SK-N-SH treated with all-trans-retinoic acid at 6 μM for 48 hours (cell line): ENCODE measurements at regions not wholly inside any gene's neighbourhood (a gene's known extent, or its start where the extent isn't known, plus 50 kb on each side); places are given as distances from the start of the nearest gene placed in this dataset.

ENCODE experiments used
- ATAC-seq: fragments of 200-7000 bp; cut with Tn5 transposase; 3 replicates; pipeline ENCODE4 v1.9.1; 2020; ENCODE audit warnings: mild to moderate bottlenecking, moderate library complexity
- ARNTL ChIP-seq: fragments of 450-650 bp; formaldehyde crosslinking; IDR thresholded peaks from 2 replicates; pipeline ENCODE4 v1.5.0; 2020; ENCODE audit warnings: low read depth, mild to moderate bottlenecking, moderate library complexity, borderline replicate concordance
- BACH2 ChIP-seq: fragments of 250-450 bp; sonication (Bioruptor Pico); IDR thresholded peaks from 2 replicates; pipeline ENCODE4 v1.9.0; 2021; ENCODE audit warnings: mild to moderate bottlenecking, borderline replicate concordance
- CREB5 ChIP-seq: fragments of 250-450 bp; sonication (Bioruptor Pico); IDR thresholded peaks from 2 replicates; pipeline ENCODE4 v1.5.1; 2020; ENCODE audit warnings: low read depth, mild to moderate bottlenecking, moderate library complexity
- CSDC2 ChIP-seq: fragments of 250-450 bp; sonication (Bioruptor Pico); IDR thresholded peaks from 2 replicates; pipeline ENCODE4 v1.5.0; 2020; ENCODE audit warnings: mild to moderate bottlenecking, moderate library complexity
- CSRNP3 ChIP-seq: fragments of 250-450 bp; sonication (Bioruptor Pico); IDR thresholded peaks from 2 replicates; pipeline ENCODE4 v1.5.1; 2021; ENCODE audit warnings: mild to moderate bottlenecking, moderate library complexity
- ESRRG ChIP-seq: fragments of 250-450 bp; sonication (Bioruptor Pico); IDR thresholded peaks from 2 replicates; pipeline ENCODE4 v1.6.1; 2021; ENCODE audit warnings: mild to moderate bottlenecking
- GLIS3 ChIP-seq: fragments of 250-450 bp; sonication (Bioruptor Pico); IDR thresholded peaks from 2 replicates; pipeline ENCODE4 v1.5.0; 2020; ENCODE audit warnings: mild to moderate bottlenecking, moderate library complexity
- ISL1 ChIP-seq: fragments of 250-450 bp; sonication (Bioruptor Pico); IDR thresholded peaks from 2 replicates; pipeline ENCODE4 v2.1.2; 2022; ENCODE audit warnings: mild to moderate bottlenecking, moderate library complexity
- OSR1 ChIP-seq: fragments of 250-450 bp; sonication (Bioruptor Pico); IDR thresholded peaks from 2 replicates; pipeline ENCODE4 v1.8.0; 2022; ENCODE audit warnings: moderate library complexity, mild to moderate bottlenecking, inconsistent platforms
- PATZ1 ChIP-seq: fragments of 250-450 bp; sonication (Bioruptor Pico); IDR thresholded peaks from 2 replicates; pipeline ENCODE4 v1.8.0; 2020; ENCODE audit warnings: mild to moderate bottlenecking, moderate library complexity, borderline replicate concordance
- POU6F1 ChIP-seq: fragments of 250-450 bp; sonication (Bioruptor Pico); IDR thresholded peaks from 2 replicates; pipeline ENCODE4 v1.8.0; 2021; ENCODE audit warnings: low read depth, mild to moderate bottlenecking, moderate library complexity, borderline replicate concordance
- PPARA ChIP-seq: fragments of 250-450 bp; sonication (Bioruptor Pico); IDR thresholded peaks from 2 replicates; pipeline ENCODE4 v1.5.0; 2020; ENCODE audit warnings: mild to moderate bottlenecking, borderline replicate concordance
- RARB ChIP-seq: fragments of 250-450 bp; sonication (Bioruptor Pico); IDR thresholded peaks from 2 replicates; pipeline ENCODE4 v1.8.0; 2021; ENCODE audit warnings: mild to moderate bottlenecking, moderate library complexity
- SNAI2 ChIP-seq: fragments of 250-450 bp; sonication (Bioruptor Pico); IDR thresholded peaks from 2 replicates; pipeline ENCODE4 v1.5.0; 2020; ENCODE audit warnings: mild to moderate bottlenecking, moderate library complexity
- TCF4 ChIP-seq: fragments of 250-450 bp; sonication (Bioruptor Pico); IDR thresholded peaks from 2 replicates; pipeline ENCODE4 v1.8.0; 2021; ENCODE audit warnings: mild to moderate bottlenecking, moderate library complexity, borderline replicate concordance
- TOX ChIP-seq: fragments of 250-450 bp; sonication (Bioruptor Pico); IDR thresholded peaks from 2 replicates; pipeline ENCODE4 v1.8.0; 2021; ENCODE audit warnings: mild to moderate bottlenecking, moderate library complexity, borderline replicate concordance
- TSHZ2 ChIP-seq: fragments of 250-450 bp; sonication (Bioruptor Pico); IDR thresholded peaks from 2 replicates; pipeline ENCODE4 v1.5.0; 2020; ENCODE audit warnings: mild to moderate bottlenecking, moderate library complexity
- ZC3H10 ChIP-seq: fragments of 250-450 bp; sonication (Bioruptor Pico); IDR thresholded peaks from 2 replicates; pipeline ENCODE4 v1.5.1; 2021; ENCODE audit warnings: mild to moderate bottlenecking, moderate library complexity
- ZFP3 ChIP-seq: fragments of 250-450 bp; sonication (Bioruptor Pico); IDR thresholded peaks from 2 replicates; pipeline ENCODE4 v1.5.0; 2020; ENCODE audit warnings: mild to moderate bottlenecking, moderate library complexity
- ZFP30 ChIP-seq: fragments of 450-650 bp; formaldehyde crosslinking; IDR thresholded peaks from 2 replicates; pipeline ENCODE4 v1.5.0; 2022; ENCODE audit warnings: mild to moderate bottlenecking, moderate library complexity
- ZNF565 ChIP-seq: fragments of 450-650 bp; formaldehyde crosslinking; conservative IDR thresholded peaks from 2 replicates; pipeline ENCODE4 v1.5.0; 2020; ENCODE audit warnings: low read depth, mild to moderate bottlenecking, moderate library complexity
- ZNF70 ChIP-seq: fragments of 450-650 bp; formaldehyde crosslinking; IDR thresholded peaks from 2 replicates; pipeline ENCODE4 v1.5.0; 2020; ENCODE audit warnings: mild to moderate bottlenecking, moderate library complexity
- ZNF8 ChIP-seq: fragments of 450-650 bp; formaldehyde crosslinking; IDR thresholded peaks from 2 replicates; pipeline ENCODE4 v1.5.0; 2020; ENCODE audit warnings: mild to moderate bottlenecking, moderate library complexity

GRCh38 chr4:132642016-132642817 is 506.9 kb upstream of the PCDH10 start (continued):
- no peak for TF ChIP-seq ARNTL
- TF ChIP-seq, all 23 proteins: peak for 0

GRCh38 chr4:132646186-132646585 is 502.9 kb upstream of the PCDH10 start:
- ATAC-seq: no peak
- TF ChIP-seq CREB5 (CRISPR knock-in tag) (no peak), PPARA (CRISPR knock-in tag) (no peak), TCF4 (CRISPR knock-in tag) (no peak), CSDC2 (no peak), ZC3H10 (CRISPR knock-in tag) (no peak), BACH2 (CRISPR knock-in tag) (no peak), TOX (CRISPR knock-in tag) (no peak), PATZ1 (CRISPR knock-in tag) (no peak), OSR1 (CRISPR knock-in tag) (no peak), ZFP3 (CRISPR knock-in tag) (no peak), ZNF565 (CRISPR knock-in tag) (no peak), SNAI2 (CRISPR knock-in tag) (no peak), ISL1 (CRISPR knock-in tag) (no peak), TSHZ2 (CRISPR knock-in tag) (no peak), GLIS3 (CRISPR knock-in tag) (no peak), ZNF8 (CRISPR knock-in tag) (no peak), ARNTL (no peak), ESRRG (CRISPR knock-in tag) (no peak)

GRCh38 chr4:132651196-132651595 is 497.9 kb upstream of the PCDH10 start:
- TF ChIP-seq RARB (CRISPR knock-in tag) (no peak), ZNF8 (CRISPR knock-in tag) (no peak), OSR1 (CRISPR knock-in tag) (no peak), ZNF565 (CRISPR knock-in tag) (no peak), ZFP30 (no peak), TCF4 (CRISPR knock-in tag) (no peak), GLIS3 (CRISPR knock-in tag) (no peak), ZC3H10 (CRISPR knock-in tag) (no peak), CSRNP3 (CRISPR knock-in tag) (no peak), ZNF70 (CRISPR knock-in tag) (no peak), ISL1 (CRISPR knock-in tag) (no peak), ESRRG (CRISPR knock-in tag) (no peak)
- ATAC-seq: no peak

GRCh38 chr4:132660181-132660580 is 488.9 kb upstream of the PCDH10 start:
- TF ChIP-seq ZNF70 (CRISPR knock-in tag) (no peak), TOX (CRISPR knock-in tag) (no peak), ZNF565 (CRISPR knock-in tag) (no peak), POU6F1 (CRISPR knock-in tag) (no peak), PATZ1 (CRISPR knock-in tag) (no peak), ZFP30 (no peak), BACH2 (CRISPR knock-in tag) (no peak), ZC3H10 (CRISPR knock-in tag) (no peak)
- ATAC-seq: no peak
